GM21825 (cell line): ENCODE measurements at regions not wholly inside any gene's neighbourhood (a gene's known extent, or its start where the extent isn't known, plus 50 kb on each side); places are given as distances from the start of the nearest gene placed in this dataset.
"Not testable (repeated sequence)": the region's sequence is repeated elsewhere in the genome, so short reads cannot be mapped to it uniquely, and the experiment has no call there.

Experiments used
- ATAC-seq: cut with Tn5 transposase; IDR thresholded peaks from one replicate; pipeline ENCODE4 v1.9.1; 2021; ENCODE audit warnings: mild to moderate bottlenecking, moderate library complexity; ENCODE audit not compliant: unreplicated experiment

DNA sequence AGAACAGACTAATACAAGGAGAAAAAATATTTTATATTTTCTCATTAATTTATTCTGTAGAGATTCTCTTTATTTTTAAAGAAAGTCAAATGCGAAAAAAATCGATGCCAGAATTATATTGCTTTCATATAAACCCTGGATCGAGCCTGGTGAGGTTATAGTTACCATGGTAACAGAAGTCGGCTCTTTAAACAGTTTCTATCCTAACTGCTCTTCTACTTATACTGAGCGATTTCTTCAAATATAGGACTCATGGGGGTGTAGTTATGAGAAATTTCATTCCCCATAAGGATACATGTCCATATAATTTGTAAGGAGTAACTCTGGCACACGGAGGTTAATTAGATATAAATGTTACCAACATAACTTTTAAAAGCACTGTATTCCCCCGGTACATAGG, 973.5 kb upstream of the NCAM2 start:
- ATAC-seq: no peak

DNA sequence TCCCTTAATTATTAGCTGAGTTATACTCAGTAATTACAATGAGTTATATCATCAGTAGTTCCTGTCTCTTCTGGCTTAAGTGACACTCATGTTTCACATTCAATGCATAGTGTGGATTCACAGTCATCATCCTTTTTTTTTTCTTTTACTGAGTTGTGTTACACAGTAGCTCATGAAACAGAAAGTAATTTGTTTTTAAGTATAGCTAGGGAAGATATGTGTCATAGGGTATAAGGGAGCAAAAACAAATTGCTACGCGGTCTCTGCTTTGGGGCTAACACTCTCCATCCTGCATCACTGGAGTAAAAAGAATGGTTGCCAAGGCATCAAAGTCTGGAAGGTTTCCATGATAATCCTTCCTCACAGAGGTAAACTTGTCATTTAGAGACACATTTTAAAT, 971.7 kb upstream of the NCAM2 start:
- ATAC-seq: no peak

DNA sequence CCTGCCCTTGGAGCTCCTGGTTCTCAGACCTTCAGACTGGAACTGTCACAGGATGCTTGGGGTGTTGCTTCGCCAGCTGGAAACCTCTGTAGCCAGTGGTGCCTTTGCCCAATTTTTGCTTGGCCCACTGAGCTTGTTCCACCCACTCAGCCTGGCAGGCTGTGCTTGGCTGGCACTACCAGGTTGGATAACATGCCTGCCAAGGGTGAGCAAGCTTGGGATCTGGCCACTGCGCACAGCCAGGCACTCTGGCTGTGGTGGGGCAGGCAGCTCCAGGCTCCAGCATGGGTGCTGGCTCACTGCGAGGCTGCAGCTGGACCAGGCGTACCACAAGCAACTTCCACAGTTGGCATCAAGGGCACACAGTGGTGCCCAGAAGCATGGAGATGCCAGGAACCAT, 967.8 kb upstream of the NCAM2 start:
- ATAC-seq: no peak

DNA sequence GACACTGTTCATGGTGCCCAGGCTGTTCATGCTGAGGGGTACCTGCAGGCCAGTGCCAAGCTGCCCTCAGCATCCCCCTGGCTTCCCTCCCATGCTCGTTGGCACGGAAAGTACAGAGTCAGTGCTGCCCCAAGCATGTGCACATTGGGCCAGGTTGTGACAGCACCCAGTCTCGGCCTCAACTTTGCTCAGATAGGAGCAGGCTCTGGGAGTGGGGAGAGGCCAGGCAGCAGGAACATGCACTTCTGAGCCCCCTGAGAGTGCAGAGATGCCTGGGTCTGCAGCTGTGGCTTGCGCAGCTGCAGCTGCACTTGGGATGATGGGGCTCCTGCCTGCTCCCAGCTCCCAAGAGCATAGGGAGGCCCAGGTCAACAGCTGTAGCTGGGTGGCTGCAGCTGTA, 966.4 kb upstream of the NCAM2 start:
- no peak for ATAC-seq

- ATAC-seq: no peak
These were observed 957.4 kb upstream of the NCAM2 start for GRCh38 chr21:20040768-20041167.

- ATAC-seq: no peak
These were observed 953.0 kb upstream of the NCAM2 start for GRCh38 chr21:20045197-20045596.

DNA sequence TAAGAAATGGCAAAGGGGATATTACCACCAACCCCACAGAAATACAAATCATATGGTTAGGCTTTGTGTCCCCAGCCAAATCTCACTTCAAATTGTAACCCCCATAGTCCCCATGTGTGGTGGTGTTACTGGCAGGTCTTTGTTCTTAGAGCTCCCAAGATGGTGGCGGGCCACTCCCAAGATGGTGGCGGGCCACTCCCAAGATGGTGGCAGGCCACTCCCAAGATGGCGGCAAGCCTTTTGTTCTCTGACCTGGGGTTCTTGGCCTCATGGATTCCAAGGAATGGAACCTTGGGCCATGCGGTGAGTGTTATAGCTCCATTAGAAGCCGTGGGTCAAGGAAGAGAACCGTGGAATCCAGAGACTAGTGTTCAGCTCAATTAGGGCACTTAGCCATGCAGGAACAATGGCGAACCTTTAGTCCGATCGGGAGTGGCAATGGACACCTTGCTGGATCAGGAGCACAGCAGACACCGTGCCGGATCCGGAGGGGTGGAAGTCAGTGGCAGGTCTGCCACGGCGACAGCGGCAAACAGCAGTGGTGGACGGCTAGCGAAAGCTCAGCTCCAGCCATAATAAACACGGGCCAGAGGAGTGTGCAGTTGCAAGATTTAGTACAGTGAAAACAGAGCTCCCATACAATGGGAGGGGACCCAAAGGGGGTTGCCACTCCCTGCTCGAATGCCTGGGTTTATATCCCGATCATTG, 949.9 kb upstream of the NCAM2 start:
- ATAC-seq: not testable (repeated sequence)

- ATAC-seq: no peak
These were observed 914.9 kb upstream of the NCAM2 start for GRCh38 chr21:20083336-20083735.

DNA sequence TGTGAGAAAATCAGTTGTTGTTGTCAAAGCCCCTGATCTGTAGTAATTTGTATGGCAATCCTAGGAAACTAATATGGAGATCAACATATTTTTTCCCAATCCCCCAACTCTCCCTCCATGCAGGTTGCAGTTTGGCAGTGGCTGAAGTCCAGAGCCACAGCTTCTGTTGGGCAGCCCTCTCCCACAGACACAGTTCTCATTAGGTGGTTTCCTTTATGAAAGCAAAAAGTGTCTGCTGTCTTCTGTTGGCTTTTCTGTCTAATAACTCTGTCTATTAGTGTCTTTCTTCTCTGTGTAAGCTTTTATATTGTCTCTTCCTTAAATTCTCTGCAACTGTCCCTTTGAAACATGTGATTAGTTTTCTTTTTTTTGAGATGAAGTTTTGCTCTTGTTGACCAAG, 914.3 kb upstream of the NCAM2 start:
- ATAC-seq: no peak

- ATAC-seq: no peak
These were observed 911.7 kb upstream of the NCAM2 start for GRCh38 chr21:20086508-20086907.

DNA sequence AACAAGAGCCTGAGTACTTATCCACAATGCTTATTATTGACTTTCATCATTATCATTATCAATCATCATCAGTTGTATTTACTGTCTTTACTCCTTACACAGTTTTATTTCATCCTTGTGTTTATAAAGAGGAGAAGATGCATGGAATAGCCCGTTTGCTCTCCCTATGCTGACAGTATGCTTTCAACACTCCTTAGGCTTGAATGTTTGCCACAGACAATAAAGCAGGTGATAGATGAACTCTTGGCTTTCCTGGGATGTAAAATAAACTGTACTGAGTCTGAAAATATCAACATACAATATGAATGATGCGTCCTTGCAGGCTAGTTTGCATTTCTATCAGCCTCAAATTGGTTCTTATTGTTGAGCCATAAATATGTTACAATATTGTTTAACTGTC, 891.8 kb upstream of the NCAM2 start:
- no peak for ATAC-seq

GRCh38 chr21:20108016-20108415, 890.2 kb upstream of the NCAM2 start:
- ATAC-seq: no peak

- ATAC-seq: no peak
These were observed 889.2 kb upstream of the NCAM2 start for GRCh38 chr21:20108976-20109540.

- ATAC-seq: no peak
These were observed 887.8 kb upstream of the NCAM2 start for GRCh38 chr21:20110368-20110767.

DNA sequence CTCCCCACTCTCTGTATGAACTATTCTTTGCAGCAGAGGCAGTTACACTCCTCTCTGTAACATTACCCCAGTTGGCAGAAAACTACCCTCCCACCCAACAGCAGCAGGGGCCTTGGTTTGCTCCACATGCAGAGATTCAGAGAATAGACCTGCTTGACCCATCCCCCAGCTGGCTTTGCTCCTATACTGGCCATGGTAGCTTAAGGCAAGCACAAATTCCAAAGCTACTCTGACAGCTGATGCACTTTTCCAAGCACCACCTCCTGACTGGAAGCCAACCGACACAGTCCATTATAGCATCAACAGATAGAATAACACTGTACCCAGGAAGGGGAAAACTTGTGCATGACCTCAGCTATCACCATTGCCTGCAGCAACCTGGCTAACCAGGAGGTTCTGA, 846.5 kb upstream of the NCAM2 start:
- no peak for ATAC-seq

GRCh38 chr21:20163167-20163566, 835.0 kb upstream of the NCAM2 start:
- ATAC-seq: no peak

DNA sequence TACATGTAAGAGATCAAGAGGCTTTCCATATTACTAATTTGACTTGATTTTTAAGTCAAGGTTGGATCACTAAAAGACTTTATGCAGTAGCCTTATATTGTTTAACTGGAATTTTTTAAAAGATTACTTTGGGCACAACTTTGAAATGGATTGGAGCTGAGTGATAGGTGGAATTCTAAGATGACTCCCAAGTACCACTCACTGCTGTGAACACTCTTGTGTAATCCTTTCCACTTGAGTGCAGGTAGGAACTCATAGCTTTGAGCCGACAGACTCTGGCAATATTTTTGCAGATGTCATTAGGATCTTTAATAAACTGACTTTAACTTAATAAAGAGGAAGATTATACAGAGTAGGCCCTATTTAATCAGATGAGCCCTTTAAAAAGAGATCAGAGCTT, 831.1 kb upstream of the NCAM2 start:
- no peak for ATAC-seq

GRCh38 chr21:20169812-20170576, 828.2 kb upstream of the NCAM2 start:
- no peak for ATAC-seq

- no peak for ATAC-seq
These were observed 812.0 kb upstream of the NCAM2 start for GRCh38 chr21:20186186-20186585.

GRCh38 chr21:20187028-20187427, 811.2 kb upstream of the NCAM2 start:
- no peak for ATAC-seq

GRCh38 chr21:20201323-20201722, 796.9 kb upstream of the NCAM2 start:
- not testable (repeated sequence) for ATAC-seq

DNA sequence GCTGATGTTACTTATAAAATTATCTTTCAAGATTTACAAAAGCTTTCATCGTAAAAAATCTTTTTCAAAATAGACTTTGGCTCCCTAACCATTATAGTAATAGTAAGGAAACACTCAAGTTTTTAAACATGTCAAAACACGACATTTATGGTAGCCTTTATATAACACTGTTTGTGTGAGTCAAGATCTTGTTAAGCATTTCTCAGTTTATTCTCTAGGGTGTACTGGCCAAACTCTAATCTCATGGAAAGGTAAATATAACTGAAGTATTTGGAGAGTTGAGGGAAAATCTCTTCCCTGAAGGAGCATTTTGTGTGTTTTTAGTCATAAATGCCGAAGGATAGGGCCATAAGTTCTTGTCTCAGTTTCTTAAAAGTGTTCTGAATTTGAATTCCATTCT, 790.9 kb upstream of the NCAM2 start:
- no peak for ATAC-seq
